Cardiac muscle cell (in vitro differentiated cells and primary cell): ENCODE measurements at regions not wholly inside any gene's neighbourhood (a gene's known extent, or its start where the extent isn't known, plus 50 kb on each side); places are given as distances from the start of the nearest gene placed in this dataset.

Experiments used
- DNase-seq, 2 donors: peaks; one replicate each; pipeline versions ENCODE4 v3.0.0 to v3.0.0-alpha.2; 2010 to 2017; ENCODE audit warnings: low read depth in 1 of 2, low spot score in 1 of 2
- H3K27ac ChIP-seq: fragments of 200-600 bp; sonication (generic); 2 replicates; pipeline ENCODE4 v1.5.1; 2016
- H3K27me3 ChIP-seq: fragments of 200-600 bp; sonication (generic); 2 replicates; pipeline ENCODE4 v1.6.0; 2016; ENCODE audit warnings: control low read depth
- H3K36me3 ChIP-seq: fragments of 200-600 bp; sonication (generic); 2 replicates; pipeline ENCODE4 v1.5.1; 2016; ENCODE audit warnings: control low read depth
- H3K4me1 ChIP-seq: fragments of 200-600 bp; sonication (generic); 2 replicates; pipeline ENCODE4 v1.8.1; 2017; ENCODE audit warnings: low read depth, mild to moderate bottlenecking, mixed run types
- H3K4me3 ChIP-seq: fragments of 200-600 bp; sonication (generic); 2 replicates; pipeline ENCODE4 v1.5.1; 2016; ENCODE audit warnings: mild to moderate bottlenecking
- H3K9me3 ChIP-seq: fragments of 200-600 bp; sonication (generic); 2 replicates; pipeline ENCODE4 v1.5.1; 2017; ENCODE audit warnings: low read depth, mild to moderate bottlenecking, control low read depth
- CTCF ChIP-seq: IDR thresholded peaks from 2 replicates; pipeline ENCODE4 v1.5.1; 2012; ENCODE audit warnings: low read depth, mild to moderate bottlenecking, low read length

DNA sequence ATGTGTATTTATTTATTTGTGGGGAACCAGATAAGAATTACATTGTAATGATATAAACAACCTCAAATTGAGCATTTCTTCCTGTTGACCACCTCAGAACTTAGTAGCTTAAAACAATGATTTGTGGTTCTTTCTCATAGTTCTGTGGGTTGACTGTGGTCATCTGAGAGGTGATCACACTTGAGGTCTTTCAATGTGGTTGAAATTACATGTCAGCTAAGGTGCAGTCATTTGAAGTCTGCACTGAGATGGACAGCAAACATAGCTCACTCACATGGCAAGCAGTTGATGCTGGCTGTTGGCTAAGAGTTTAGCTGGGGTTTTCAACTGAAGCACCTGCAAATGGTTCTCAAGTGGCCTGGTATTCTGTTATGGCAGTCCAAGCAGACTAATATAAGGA, 436.7 kb upstream of the MAP3K7 start:
- H3K4me3 ChIP-seq, result no peak overlapping the region
- no peaks in the 10 kb centered on the region for H3K36me3 ChIP-seq
- no peaks in the 10 kb centered on the region for H3K9me3 ChIP-seq
- no peaks in the 10 kb centered on the region for H3K4me1 ChIP-seq
- H3K27me3 ChIP-seq, result no peaks in the 10 kb centered on the region
- no peak for TF ChIP-seq CTCF
- H3K27ac ChIP-seq, result no peak overlapping the region
- no peak for DNase-seq

GRCh38 chr6:91020744-91021143, 433.9 kb upstream of the MAP3K7 start:
- TF ChIP-seq CTCF, result no peak
- Histone ChIP-seq H3K4me3 (no peak overlapping the region), H3K27me3 (no peaks in the 10 kb centered on the region)

GRCh38 chr6:91018586-91018985, 431.7 kb upstream of the MAP3K7 start:
- TF ChIP-seq CTCF, result no peak
- H3K4me3 ChIP-seq, result no peak overlapping the region
- no peak overlapping the region for H3K27ac ChIP-seq
- no peak for DNase-seq
- H3K4me1 ChIP-seq, result no peaks in the 10 kb centered on the region
- no peaks in the 10 kb centered on the region for H3K27me3 ChIP-seq
- no peaks in the 10 kb centered on the region for H3K36me3 ChIP-seq
- H3K9me3 ChIP-seq, result no peaks in the 10 kb centered on the region

More at GRCh38 chr6:91020744-91021143, 433.9 kb upstream of the MAP3K7 start:
- no peak for DNase-seq
- H3K36me3 ChIP-seq, result no peaks in the 10 kb centered on the region
- H3K27ac ChIP-seq, result no peak overlapping the region
- no peaks in the 10 kb centered on the region for H3K9me3 ChIP-seq
- H3K4me1 ChIP-seq, result no peaks in the 10 kb centered on the region

DNA sequence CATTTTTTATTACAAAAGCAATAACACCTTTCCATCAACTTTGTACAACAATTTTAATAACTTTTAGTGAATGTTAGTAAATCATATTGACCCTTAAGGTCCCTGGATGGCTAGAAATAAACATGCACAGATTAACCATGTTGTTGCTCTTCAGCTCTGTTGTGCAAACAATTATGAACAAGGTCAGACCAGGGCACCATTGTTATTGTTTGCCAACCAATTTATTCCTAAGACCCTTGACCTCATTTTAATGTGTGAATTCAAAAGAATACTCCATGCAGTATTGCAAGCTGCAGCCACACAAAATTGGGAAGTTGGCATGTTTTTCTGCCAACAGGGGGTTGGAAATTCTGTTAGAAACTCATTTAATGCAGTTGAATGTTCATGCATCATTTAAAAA, 426.6 kb upstream of the MAP3K7 start:
- H3K27ac ChIP-seq, result no peak overlapping the region
- H3K9me3 ChIP-seq, result no peaks in the 10 kb centered on the region
- no peak overlapping the region for H3K4me3 ChIP-seq
- H3K4me1 ChIP-seq, result no peaks in the 10 kb centered on the region
- H3K27me3 ChIP-seq, result no peaks in the 10 kb centered on the region
- H3K36me3 ChIP-seq, result no peaks in the 10 kb centered on the region
- no peak for TF ChIP-seq CTCF
- no peak for DNase-seq

DNA sequence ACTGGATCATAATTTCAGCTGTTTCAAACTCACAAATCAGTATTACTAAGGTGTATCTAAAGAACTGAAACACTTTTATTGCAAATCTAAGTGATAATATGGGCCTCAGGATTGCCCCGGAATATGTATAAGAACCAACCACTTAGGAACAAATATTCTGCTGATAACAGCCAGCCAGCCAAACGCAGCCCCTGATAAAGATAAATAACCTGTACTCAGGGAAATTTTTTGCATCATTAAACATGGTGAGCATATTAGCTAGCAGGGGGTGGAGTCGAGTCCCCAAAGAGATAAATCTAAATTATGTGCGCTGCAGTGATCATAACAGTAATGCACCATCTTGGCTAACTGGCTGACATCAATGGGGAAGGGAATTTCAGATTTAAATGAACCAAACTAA, 410.2 kb upstream of the MAP3K7 start:
- no peak for TF ChIP-seq CTCF
- H3K4me3 ChIP-seq, result no peak overlapping the region
- H3K9me3 ChIP-seq, result no peaks in the 10 kb centered on the region
- H3K36me3 ChIP-seq, result no peaks in the 10 kb centered on the region
- no peak overlapping the region for H3K27ac ChIP-seq
- no peak for DNase-seq
- no peaks in the 10 kb centered on the region for H3K27me3 ChIP-seq
- H3K4me1 ChIP-seq, result peaks cover 3% of the 10 kb centered on the region

DNA sequence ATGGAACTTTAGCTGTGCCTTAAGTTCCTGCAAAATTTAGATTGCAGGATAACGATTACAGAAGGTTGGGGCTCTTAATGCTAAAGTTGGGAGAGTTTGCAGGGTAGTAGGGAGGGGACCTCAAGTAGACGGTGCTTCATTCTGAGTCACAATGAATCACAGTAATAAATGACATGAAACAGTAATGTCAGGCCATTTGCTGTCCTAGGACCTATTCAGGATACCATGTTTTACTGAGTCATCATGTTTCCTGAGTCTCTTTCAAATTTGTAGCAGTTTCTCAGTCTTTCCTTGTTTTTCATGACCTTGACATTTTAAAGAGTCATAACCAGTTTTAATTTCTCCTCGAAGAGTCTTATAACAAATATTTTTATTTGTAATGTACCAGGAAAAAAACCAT, 406.9 kb upstream of the MAP3K7 start:
- Histone ChIP-seq H3K36me3 (no peaks in the 10 kb centered on the region), H3K27ac (no peak overlapping the region), H3K4me1 (peaks cover 3% of the 10 kb centered on the region), H3K27me3 (no peaks in the 10 kb centered on the region), H3K4me3 (no peak overlapping the region), H3K9me3 (no peaks in the 10 kb centered on the region)
- DNase-seq, result no peak
- TF ChIP-seq CTCF, result no peak
